Duodenal mucosa (tissue), 2 donors: ENCODE measurements at regions not wholly inside any gene's neighbourhood (a gene's known extent, or its start where the extent isn't known, plus 50 kb on each side); places are given as distances from the start of the nearest gene placed in this dataset.
"Not testable (repeated sequence)": the region's sequence is repeated elsewhere in the genome, so short reads cannot be mapped to it uniquely, and the experiment has no call there.

ENCODE experiments used
- H3K27ac ChIP-seq: one replicate; pipeline ENCODE4 v1.7.0; 2013; ENCODE audit warnings: low read depth, low read length
- H3K27me3 ChIP-seq, 2 donors: one replicate each; pipeline ENCODE4 v1.7.0; 2013; ENCODE audit warnings: low read length in 2 of 2, control low read depth in 1 of 2; ENCODE audit not compliant: insufficient read depth in 2 of 2, control insufficient read depth in 1 of 2
- H3K36me3 ChIP-seq, 2 donors: one replicate each; pipeline ENCODE4 v1.7.0; 2013; ENCODE audit warnings: low read length in 2 of 2, control low read depth in 1 of 2; ENCODE audit not compliant: insufficient read depth in 2 of 2, control insufficient read depth in 1 of 2
- H3K4me1 ChIP-seq, 2 donors: one replicate each; pipeline ENCODE4 v1.7.0; 2013; ENCODE audit warnings: low read length in 2 of 2, control low read depth in 1 of 2; ENCODE audit not compliant: insufficient read depth in 2 of 2, control insufficient read depth in 1 of 2
- H3K4me3 ChIP-seq, 2 donors: one replicate each; pipeline ENCODE4 v1.7.0; 2013; ENCODE audit warnings: low read length in 2 of 2, low read depth in 1 of 2
- H3K9ac ChIP-seq, 2 donors: one replicate each; pipeline ENCODE4 v1.7.0; 2013; ENCODE audit warnings: low read length in 2 of 2, low read depth in 1 of 2
- H3K9me3 ChIP-seq, 2 donors: one replicate each; pipeline ENCODE4 v1.7.0; 2013; ENCODE audit warnings: low read length in 2 of 2, control low read depth in 1 of 2; ENCODE audit not compliant: control insufficient read depth in 1 of 2

DNA sequence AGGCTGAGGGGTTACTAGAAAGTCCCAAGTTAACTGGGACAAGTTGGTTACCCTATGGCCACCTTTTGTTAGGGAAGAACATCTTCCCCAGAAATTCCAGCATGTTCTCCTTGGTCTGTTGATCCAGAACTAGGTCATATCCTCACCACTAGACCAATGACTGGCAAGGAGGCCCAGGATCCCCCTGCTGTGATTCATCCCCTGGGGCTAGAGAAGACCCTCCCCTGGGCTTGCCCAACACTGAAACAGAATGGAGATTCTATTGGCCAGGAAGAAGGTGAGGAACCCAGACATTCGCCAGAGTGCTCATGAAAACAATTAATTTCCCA, 90.1 kb upstream of the SIM2 start:
- Histone ChIP-seq H3K27me3 (peaks cover 0 to 7% of the 10 kb centered on the region in 2 donors), H3K9me3 (peaks cover 0 to 3% of the 10 kb centered on the region in 2 donors), H3K4me1 (no peaks in the 10 kb centered on the region), H3K4me3 (no peak overlapping the region), H3K9ac (no peak overlapping the region), H3K36me3 (no peaks in the 10 kb centered on the region), H3K27ac (no peak overlapping the region)

DNA sequence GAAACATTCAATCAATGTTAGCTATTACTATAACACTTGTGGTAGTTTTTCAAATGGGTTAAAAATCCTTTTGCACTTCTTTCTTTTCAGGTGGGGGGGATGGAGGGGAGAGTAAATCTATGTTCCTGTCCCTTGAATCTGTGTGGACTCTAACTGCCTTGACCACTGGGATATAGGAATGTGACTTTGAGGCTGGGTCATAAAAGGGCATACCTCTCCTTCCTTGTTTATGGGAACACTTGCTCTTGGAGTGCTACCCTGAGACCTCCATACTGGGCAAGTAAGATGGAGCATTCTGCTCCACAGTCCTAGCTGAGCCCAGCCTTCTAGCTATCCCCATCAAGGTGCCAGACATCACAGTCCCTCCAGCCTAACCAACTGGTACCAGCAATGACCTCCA, 89.3 kb upstream of the SIM2 start:
- Histone ChIP-seq H3K4me3 (no peak overlapping the region), H3K9ac (no peak overlapping the region), H3K36me3 (no peaks in the 10 kb centered on the region), H3K4me1 (no peaks in the 10 kb centered on the region), H3K27ac (no peak overlapping the region), H3K27me3 (peaks cover 0 to 7% of the 10 kb centered on the region in 2 donors), H3K9me3 (peaks cover 0 to 9% of the 10 kb centered on the region in 2 donors)

DNA sequence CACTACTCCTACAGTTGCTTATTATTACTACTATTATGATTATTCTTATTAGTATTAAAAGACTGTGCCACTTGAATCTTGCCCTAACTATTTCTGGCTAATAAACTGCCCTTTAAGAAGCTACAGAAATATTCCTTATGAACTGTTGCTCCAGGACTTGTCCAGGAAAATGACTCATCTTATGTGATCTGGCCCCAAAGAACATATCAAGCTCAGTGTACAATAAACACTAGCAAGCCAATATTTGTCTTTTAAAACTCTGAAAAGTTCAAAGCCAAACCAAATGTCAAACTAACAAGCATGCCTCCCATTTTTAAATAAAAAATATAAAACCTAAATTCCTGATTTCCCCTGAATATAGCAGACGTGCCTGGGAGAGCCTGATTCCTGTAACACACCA, 88.7 kb upstream of the SIM2 start:
- H3K9me3 ChIP-seq = peaks cover 0 to 9% of the 10 kb centered on the region in 2 donors
- no peaks in the 10 kb centered on the region for H3K36me3 ChIP-seq
- no peak overlapping the region for H3K27ac ChIP-seq
- H3K9ac ChIP-seq = no peak overlapping the region
- no peak overlapping the region for H3K4me3 ChIP-seq
- peaks cover 0 to 7% of the 10 kb centered on the region in 2 donors for H3K27me3 ChIP-seq
- H3K4me1 ChIP-seq = no peaks in the 10 kb centered on the region

DNA sequence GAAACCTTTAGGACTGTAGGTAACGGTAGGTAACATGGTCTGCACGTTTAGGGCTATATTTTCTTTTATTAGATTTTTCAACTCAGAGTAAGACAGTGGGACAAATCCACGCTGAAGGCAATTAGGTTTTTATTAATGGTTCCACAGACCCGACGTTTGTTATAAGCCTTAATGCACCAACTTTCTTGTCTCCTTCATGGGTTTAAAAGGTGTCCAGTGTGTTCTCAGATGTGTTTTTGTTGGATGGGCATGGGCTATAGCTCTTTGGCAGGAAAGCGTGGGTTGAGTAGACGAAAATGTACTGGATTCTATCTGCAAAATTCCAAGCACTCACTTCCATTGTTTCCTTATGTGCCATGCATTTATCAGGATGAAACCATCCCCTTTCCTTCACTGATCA, 88.0 kb upstream of the SIM2 start:
- Histone ChIP-seq H3K9ac (no peak overlapping the region), H3K9me3 (peaks cover 0 to 9% of the 10 kb centered on the region in 2 donors), H3K36me3 (no peaks in the 10 kb centered on the region), H3K4me1 (no peaks in the 10 kb centered on the region), H3K27ac (no peak overlapping the region), H3K4me3 (no peak overlapping the region), H3K27me3 (peaks cover 0 to 7% of the 10 kb centered on the region in 2 donors)

DNA sequence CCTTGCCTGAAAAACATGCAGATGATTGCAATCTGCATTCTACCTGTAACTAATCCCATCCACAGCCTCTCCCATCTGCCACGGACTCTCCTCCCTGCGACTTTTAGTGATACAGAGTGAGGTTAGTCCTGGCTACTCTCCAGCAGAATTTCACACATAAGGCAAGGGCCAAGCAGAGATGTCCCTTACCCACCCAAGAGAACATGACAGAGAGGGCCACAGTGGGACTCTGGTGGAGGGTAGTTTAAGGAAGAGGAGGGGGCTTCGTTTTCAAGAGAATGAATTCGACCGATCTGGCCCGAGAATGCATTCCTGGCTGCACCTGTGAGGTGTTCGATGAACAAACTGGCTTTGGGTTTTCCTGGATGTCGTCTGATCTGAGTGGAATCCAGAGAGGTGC, 87.5 kb upstream of the SIM2 start:
- Histone ChIP-seq H3K4me3 (no peak overlapping the region), H3K9me3 (peaks cover 0 to 9% of the 10 kb centered on the region in 2 donors), H3K36me3 (no peaks in the 10 kb centered on the region), H3K9ac (no peak overlapping the region), H3K4me1 (no peaks in the 10 kb centered on the region), H3K27ac (no peak overlapping the region), H3K27me3 (peaks cover 0 to 10% of the 10 kb centered on the region in 2 donors)

DNA sequence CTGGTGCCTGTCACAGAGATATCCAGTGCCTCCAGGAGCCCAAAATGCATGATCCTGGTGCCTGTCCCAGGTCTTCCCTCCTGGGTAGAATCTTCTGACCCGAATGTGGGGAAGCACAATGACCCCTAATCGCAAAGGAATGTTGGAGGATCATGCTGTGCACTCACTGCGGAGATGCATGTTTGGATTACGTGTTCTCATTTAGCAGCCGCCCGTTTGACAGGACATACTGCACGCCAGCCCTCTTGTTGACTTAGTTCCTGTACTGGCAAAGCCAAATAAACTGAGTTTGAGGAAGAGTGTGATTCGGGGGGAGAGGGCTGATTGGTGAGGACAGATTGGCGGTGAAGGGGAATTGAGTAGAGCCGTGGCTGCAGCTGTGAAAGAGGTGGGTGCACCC, 85.9 kb upstream of the SIM2 start:
- no peaks in the 10 kb centered on the region for H3K4me1 ChIP-seq
- peaks cover 0 to 10% of the 10 kb centered on the region in 2 donors for H3K27me3 ChIP-seq
- H3K9me3 ChIP-seq = peaks cover 0 to 9% of the 10 kb centered on the region in 2 donors
- no peaks in the 10 kb centered on the region for H3K36me3 ChIP-seq
- H3K9ac ChIP-seq = no peak overlapping the region
- H3K4me3 ChIP-seq = no peak overlapping the region
- H3K27ac ChIP-seq = no peak overlapping the region

DNA sequence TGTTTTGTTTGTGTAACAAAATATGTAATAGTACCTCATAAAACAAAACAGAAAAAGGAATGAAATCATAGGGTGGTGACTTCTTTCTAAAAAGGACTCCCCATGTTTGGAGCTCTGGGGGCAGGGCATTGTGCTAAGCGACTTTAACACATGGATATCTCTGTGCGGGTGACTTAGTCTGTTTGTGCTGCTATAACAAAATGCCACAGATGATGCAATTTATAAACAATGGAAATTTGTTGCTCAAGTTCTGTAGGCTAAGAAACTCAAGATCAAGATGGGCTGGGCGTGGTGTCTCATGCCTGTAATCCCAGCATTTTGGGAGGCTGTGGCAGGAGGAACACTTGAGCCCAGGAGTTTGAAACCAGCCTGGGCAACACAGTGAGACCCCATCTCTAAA, 85.4 kb upstream of the SIM2 start:
- H3K9ac ChIP-seq = no peak overlapping the region
- no peaks in the 10 kb centered on the region for H3K4me1 ChIP-seq
- no peak overlapping the region for H3K27ac ChIP-seq
- H3K9me3 ChIP-seq = peaks cover 0 to 9% of the 10 kb centered on the region in 2 donors
- peaks cover 0 to 10% of the 10 kb centered on the region in 2 donors for H3K27me3 ChIP-seq
- no peaks in the 10 kb centered on the region for H3K36me3 ChIP-seq
- H3K4me3 ChIP-seq = no peak overlapping the region

DNA sequence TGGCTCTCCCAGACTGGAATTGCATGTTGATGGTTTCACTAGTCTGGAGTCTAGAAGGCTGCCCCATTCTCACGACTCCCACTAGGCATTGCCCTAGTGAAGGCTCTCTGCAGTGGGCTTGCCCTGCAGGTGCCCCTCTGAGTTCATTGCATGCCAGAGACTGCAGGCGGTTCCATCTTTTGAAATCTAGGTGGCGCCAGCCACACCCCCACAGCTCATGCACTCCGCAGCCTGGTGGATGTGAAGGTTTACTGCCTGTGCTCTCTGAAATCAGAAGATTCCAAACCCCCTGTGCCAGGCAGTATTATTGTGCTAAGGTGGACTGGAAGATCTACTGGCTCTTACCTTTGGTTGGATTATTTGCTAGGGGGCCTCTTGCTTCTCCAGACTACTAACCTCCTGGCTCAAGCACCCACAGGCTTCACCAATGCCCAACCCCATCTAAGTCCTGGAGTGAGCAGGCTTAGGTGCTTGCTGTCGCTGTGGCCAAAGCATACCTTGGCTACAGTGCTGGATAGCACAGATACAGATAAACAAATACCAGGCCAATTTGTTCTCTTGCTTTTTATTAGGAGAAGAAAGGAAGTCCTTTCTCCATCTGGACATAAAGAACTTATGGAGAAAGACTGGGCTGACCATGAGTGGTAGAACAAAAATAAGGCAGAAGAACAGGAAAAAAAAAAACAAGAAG, 83.5 kb upstream of the SIM2 start:
- no peaks in the 10 kb centered on the region for H3K36me3 ChIP-seq
- no peaks in the 10 kb centered on the region for H3K4me1 ChIP-seq
- H3K4me3 ChIP-seq = no peak overlapping the region
- H3K9ac ChIP-seq = no peak overlapping the region
- no peak overlapping the region for H3K27ac ChIP-seq
- peaks cover 0 to 10% of the 10 kb centered on the region in 2 donors for H3K27me3 ChIP-seq
- peaks cover 0 to 5% of the 10 kb centered on the region in 2 donors for H3K9me3 ChIP-seq

DNA sequence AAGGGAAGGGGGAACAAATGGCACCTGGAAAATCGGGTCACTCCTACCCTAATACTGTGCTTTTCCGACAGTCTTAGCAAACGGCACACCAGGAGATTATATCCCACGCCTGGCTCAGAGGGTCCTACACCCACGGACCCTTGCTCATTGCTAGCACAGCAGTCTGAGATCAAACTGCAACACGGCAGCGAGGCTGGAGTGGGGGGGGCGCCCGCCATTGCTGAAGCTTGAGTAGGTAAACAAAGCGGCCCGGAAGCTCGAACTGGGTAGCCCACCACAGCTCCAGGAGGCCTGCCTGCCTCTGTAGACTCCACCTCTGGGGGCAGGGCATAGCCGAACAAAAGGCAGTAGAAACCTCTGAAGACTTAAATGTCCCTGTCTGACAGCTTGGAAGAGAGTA, 82.1 kb upstream of the SIM2 start:
- not testable (repeated sequence) for H3K9me3 ChIP-seq, H3K4me1 ChIP-seq, H3K4me3 ChIP-seq, H3K27me3 ChIP-seq, H3K27ac ChIP-seq, H3K9ac ChIP-seq, H3K36me3 ChIP-seq

DNA sequence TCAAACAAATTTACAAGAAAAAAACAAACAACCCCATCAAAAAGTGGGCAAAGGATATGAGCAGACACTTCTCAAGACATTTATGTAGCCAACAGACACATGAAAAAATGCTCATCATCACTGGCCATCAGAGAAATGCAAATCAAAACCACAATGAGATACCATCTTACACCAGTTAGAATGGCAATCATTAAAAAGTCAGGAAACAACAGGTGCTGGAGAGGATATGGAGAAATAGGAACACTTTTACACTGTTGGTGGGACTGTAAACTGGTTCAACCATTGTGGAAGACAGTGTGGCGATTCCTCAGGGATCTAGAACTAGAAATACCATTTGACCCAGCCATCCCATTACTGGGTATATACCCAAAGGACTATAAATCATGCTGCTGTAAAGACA, 77.1 kb upstream of the SIM2 start:
- not testable (repeated sequence) for H3K9ac ChIP-seq, H3K9me3 ChIP-seq, H3K36me3 ChIP-seq, H3K4me1 ChIP-seq, H3K27ac ChIP-seq, H3K4me3 ChIP-seq, H3K27me3 ChIP-seq

DNA sequence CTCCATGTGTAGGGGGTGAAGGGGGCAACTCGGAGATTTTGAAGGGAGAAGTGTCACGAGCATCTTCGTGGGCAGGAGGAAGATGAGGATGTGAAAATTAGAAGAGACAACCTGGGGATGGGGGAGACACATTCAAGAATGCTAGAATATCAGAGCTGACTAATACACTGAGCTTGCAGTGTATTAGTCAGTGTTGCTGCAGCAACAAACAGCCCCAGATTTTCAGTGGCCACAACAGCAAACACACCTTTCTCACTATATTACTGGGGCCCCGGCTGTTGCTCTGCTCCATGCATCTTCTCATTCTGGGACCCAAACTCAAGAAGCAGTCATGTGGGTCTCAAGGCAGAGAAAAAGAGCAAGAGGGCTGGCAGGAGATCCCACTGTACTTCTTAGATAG, 74.8 kb upstream of the SIM2 start:
- Histone ChIP-seq H3K27ac (no peak overlapping the region), H3K36me3 (no peaks in the 10 kb centered on the region), H3K4me1 (no peaks in the 10 kb centered on the region), H3K27me3 (peaks cover 0 to 2% of the 10 kb centered on the region in 2 donors), H3K4me3 (no peak overlapping the region), H3K9me3 (no peaks in the 10 kb centered on the region), H3K9ac (no peak overlapping the region)
